Neutrophil (primary cell): ENCODE measurements at regions not wholly inside any gene's neighbourhood (a gene's known extent, or its start where the extent isn't known, plus 50 kb on each side); places are given as distances from the start of the nearest gene placed in this dataset.

Source experiments
- H3K27ac ChIP-seq: fragments of 200-600 bp; sonication (generic); 2 replicates; pipeline ENCODE4 v1.5.1; 2016; ENCODE audit warnings: mild to moderate bottlenecking, moderate library complexity
- H3K27me3 ChIP-seq: fragments of 200-600 bp; sonication (generic); 2 replicates; pipeline ENCODE4 v1.6.0; 2016; ENCODE audit warnings: mild to moderate bottlenecking
- H3K36me3 ChIP-seq: fragments of 200-600 bp; sonication (generic); 2 replicates; pipeline ENCODE4 v1.5.1; 2017
- H3K4me1 ChIP-seq, 2 experiments: fragments of 200-600 bp in 1 of 2; sonication (generic) in 1 of 2; 1 replicate in 1 of 2; 2 replicates in 1 of 2; pipeline versions ENCODE4 v1.5.1 to v1.6.1; 2013 to 2016; ENCODE audit warnings: low read depth in 1 of 2, low read length in 1 of 2, mild to moderate bottlenecking in 1 of 2, moderate library complexity in 1 of 2; ENCODE audit not compliant: control insufficient read depth in 1 of 2, insufficient read depth in 1 of 2
- H3K4me3 ChIP-seq, 2 experiments: fragments of 200-600 bp in 1 of 2; sonication (generic) in 1 of 2; 1 replicate in 1 of 2; 2 replicates in 1 of 2; pipeline ENCODE4 v1.5.1; 2013 to 2016; ENCODE audit warnings: low read depth in 1 of 2, low read length in 1 of 2, mild to moderate bottlenecking in 1 of 2, moderate library complexity in 1 of 2
- H3K9me3 ChIP-seq: fragments of 200-600 bp; sonication (generic); 2 replicates; pipeline ENCODE4 v1.5.1; 2016
- TF ChIP-seq, protein P1 (sequence below): fragments of 200-600 bp; sonication (generic); IDR thresholded peaks from 2 replicates; pipeline ENCODE4 v1.5.1; 2016; ENCODE audit warnings: antibody characterized with exemption

DNA sequence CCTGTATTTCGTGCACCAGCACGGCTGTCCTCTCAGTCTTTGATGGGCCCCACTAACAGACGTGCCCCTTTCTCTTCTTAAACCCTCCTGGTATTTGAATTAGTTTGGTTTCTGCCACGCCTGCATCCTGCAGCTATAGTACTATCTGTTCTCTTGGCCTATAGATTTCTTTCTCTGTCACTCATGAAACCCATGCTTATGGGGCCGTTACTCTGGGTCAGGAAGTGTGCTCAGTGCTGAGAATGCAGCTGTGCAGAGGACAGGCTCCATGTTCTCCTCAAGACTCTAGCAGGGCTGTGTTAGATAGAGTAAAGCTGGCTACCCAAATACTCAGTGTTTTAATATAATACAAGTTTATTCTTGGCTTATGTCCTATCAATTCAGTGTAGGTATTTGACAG lies 180.0 kb downstream of the INSIG2 start:
- Histone ChIP-seq H3K4me3 (no peak overlapping the region), H3K27ac (no peak overlapping the region), H3K36me3 (no peaks in the 10 kb centered on the region), H3K9me3 (no peaks in the 10 kb centered on the region), H3K4me1 (no peaks in the 10 kb centered on the region), H3K27me3 (peaks cover 22% of the 10 kb centered on the region)
- TF ChIP-seq, protein P1, sequence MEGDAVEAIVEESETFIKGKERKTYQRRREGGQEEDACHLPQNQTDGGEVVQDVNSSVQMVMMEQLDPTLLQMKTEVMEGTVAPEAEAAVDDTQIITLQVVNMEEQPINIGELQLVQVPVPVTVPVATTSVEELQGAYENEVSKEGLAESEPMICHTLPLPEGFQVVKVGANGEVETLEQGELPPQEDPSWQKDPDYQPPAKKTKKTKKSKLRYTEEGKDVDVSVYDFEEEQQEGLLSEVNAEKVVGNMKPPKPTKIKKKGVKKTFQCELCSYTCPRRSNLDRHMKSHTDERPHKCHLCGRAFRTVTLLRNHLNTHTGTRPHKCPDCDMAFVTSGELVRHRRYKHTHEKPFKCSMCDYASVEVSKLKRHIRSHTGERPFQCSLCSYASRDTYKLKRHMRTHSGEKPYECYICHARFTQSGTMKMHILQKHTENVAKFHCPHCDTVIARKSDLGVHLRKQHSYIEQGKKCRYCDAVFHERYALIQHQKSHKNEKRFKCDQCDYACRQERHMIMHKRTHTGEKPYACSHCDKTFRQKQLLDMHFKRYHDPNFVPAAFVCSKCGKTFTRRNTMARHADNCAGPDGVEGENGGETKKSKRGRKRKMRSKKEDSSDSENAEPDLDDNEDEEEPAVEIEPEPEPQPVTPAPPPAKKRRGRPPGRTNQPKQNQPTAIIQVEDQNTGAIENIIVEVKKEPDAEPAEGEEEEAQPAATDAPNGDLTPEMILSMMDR: no peak

DNA sequence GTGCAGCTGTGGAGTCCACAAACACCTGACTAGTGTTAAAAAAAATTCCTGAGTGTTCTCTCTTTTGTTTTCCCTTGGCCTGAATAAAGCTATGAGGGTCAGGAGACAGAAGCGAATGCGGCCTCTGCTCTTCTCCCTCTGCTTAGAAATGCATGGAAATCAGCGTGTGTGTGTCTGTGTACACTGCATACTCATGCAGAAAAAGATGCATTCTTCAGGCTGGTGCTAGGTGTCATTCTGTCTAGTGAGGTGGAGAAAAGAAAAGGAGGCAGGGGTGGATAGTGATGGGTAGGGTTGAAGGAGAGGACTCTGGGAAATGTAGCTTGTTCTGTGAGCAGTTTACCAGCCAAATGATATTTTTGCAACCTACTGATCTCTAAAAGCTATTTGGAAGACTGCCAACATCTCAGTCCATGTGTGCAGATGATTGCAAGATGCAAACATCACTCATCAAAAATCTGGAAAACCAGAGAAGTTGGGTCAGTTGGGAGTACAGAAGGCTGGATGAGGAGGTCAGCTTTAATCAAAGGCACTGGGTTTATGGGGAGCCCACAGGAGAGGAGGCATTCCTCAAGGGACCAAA lies 177.7 kb downstream of the INSIG2 start:
- Histone ChIP-seq H3K4me3 (no peak overlapping the region), H3K27me3 (peaks cover 19% of the 10 kb centered on the region), H3K27ac (no peak overlapping the region), H3K36me3 (no peaks in the 10 kb centered on the region), H3K9me3 (no peaks in the 10 kb centered on the region), H3K4me1 (no peaks in the 10 kb centered on the region)
- TF ChIP-seq, protein P1: no peak

DNA sequence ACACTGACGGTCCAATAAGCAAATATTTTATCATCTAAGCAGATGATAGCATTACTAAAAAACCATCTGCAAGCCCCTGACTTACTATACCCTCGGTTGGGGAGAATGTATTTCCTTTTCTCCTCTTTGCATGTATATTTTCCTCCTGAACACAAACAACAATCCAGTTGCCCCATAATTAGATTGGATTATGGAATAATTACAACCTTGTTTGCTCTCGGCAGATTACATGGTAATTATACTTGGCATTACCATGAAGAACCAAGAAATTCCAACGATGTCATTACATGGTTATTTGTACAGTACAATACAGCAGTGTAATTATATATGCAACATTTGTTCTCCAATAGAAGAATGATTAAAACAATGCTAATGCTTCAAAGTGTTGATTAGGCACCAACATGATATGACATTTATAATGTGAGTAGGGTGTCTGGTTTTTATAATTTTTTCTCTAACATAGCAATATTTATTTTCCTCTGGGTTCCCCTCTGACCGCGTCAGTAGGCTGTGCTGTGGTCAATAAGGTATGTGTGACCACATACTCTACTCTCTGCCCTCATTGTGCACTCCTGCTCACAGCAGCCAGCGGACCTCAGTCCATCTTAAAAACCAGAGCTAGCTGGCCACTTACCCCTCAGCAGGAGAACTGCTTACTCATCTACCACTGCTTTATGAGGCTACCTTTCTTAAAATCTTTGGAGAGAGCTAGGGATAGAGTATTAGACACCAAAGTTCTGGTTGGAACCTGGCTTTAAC lies 176.1 kb downstream of the INSIG2 start:
- TF ChIP-seq, protein P1: no peak
- H3K36me3 ChIP-seq: no peaks in the 10 kb centered on the region
- H3K27me3 ChIP-seq: peaks cover 24% of the 10 kb centered on the region

DNA sequence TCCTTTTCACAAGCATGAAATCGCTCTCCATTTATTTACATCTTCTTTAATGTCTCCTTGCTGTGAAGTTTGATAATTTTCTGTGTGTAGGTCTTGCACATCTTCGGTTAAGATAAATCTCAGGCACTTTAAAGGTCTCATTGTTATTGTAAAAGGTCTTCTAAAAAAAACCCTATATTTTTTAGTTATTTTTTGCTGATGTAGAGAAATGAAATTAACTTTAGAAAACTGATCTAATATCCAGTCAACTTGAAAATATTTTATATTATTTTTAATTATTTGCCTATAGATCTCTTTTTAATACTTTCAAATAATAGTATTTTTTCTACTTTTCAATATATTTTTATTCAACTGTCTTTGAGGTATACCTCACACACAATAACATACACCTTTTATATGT lies 169.4 kb downstream of the INSIG2 start:
- Histone ChIP-seq H3K4me3 (no peak overlapping the region), H3K27ac (no peak overlapping the region), H3K9me3 (no peaks in the 10 kb centered on the region), H3K27me3 (peaks cover 78% of the 10 kb centered on the region), H3K36me3 (no peaks in the 10 kb centered on the region), H3K4me1 (no peaks in the 10 kb centered on the region)
- TF ChIP-seq, protein P1: no peak

More for the DNA sequence above, 176.1 kb downstream of the INSIG2 start:
- H3K4me3 ChIP-seq: no peak overlapping the region
- no peaks in the 10 kb centered on the region for H3K9me3 ChIP-seq
- no peaks in the 10 kb centered on the region for H3K4me1 ChIP-seq
- no peak overlapping the region for H3K27ac ChIP-seq

DNA sequence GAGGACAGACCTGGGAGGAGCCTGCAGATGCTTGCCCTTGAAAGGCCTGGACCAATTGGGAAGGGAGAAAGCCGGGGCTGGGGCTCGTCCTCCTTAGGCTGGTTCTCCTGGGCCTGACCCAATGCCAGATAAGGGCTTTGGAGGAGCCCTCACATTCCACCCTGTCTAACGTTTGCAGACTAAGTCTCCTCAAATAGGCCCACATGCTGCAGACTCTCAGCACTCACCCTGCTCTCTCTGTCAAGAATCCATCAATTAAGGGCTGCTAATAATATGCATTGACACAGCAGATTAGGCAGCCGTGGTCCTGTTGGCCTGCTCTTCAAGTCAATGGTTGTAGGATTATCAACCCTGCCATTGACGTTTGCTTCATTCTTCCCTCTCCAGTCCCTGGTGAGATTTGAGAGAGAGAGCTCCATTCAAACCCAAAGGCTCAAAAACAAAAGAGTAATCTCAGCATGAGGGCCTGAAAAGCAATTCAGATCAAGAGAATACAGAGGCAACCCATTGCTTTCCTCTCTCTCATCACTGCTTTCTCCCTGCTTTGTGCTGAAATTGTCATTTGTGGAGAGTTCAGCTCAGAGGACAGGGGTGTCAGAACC lies 167.6 kb downstream of the INSIG2 start:
- H3K27me3 ChIP-seq: peaks cover 76% of the 10 kb centered on the region
- no peak overlapping the region for H3K4me3 ChIP-seq
- TF ChIP-seq, protein P1: no peak
- no peaks in the 10 kb centered on the region for H3K36me3 ChIP-seq
- no peak overlapping the region for H3K27ac ChIP-seq
- H3K4me1 ChIP-seq: no peaks in the 10 kb centered on the region
- no peaks in the 10 kb centered on the region for H3K9me3 ChIP-seq
